ENCODE measurements at regions not wholly inside any gene's neighbourhood (a gene's known extent, or its start where the extent isn't known, plus 50 kb on each side); places are given as distances from the start of the nearest gene placed in this dataset.

DNA sequence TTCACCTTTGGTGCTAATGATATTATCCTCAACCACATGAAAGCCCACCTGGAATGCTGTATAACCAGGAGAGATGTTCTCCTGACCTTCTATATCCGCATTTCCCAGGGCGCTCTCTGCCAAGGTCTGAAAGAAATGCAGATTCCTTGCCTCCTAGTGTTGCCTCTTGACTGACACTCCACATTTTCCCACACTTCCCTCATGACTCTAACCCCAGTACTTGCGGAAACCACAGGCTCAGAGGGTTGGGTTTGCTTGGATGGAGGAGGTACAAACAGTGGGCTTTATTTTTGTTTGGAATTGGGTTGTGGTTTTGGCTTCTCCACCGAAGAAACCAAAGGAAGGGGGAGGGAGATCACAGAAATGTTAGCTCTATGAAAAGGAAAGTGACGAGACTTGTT, 222.9 kb upstream of the CELF2 start:
- TF ChIP-seq EZH2 (IDR thresholded peaks at IDR 0.05; ENCODE audit: insufficient read depth, low read length) (no peak), CTCF (IDR thresholded peaks at IDR 0.05; ENCODE audit: insufficient read depth, low read depth, low read length) (no peak)
